Neural cell (in vitro differentiated cells): ENCODE measurements at regions not wholly inside any gene's neighbourhood (a gene's known extent, or its start where the extent isn't known, plus 50 kb on each side); places are given as distances from the start of the nearest gene placed in this dataset.

Source experiments
- H2AFZ ChIP-seq: fragments of 200-600, 300-800 bp; sonication (generic), shearing (Covaris generic); 2 replicates; pipeline ENCODE4 v1.6.0; 2014; ENCODE audit warnings: low read depth, mild to moderate bottlenecking, antibody characterized with exemption, low read length, moderate library complexity
- H3F3A ChIP-seq: fragments of 200-600 bp; shearing (Covaris generic); 2 replicates; pipeline ENCODE4 v1.6.1; 2016; ENCODE audit warnings: mild to moderate bottlenecking, moderate library complexity, mixed read lengths, antibody characterized with exemption, low read length; ENCODE audit not compliant: insufficient read depth, poor library complexity, severe bottlenecking
- H3K27ac ChIP-seq: fragments of 200-600, 300-800 bp; sonication (generic), shearing (Covaris generic); 2 replicates; pipeline ENCODE4 v1.5.1; 2014; ENCODE audit warnings: mild to moderate bottlenecking, low read length, moderate library complexity
- H3K27me3 ChIP-seq: fragments of 300-800, 200-600 bp; sonication (generic), shearing (Covaris generic); 2 replicates; pipeline ENCODE4 v1.6.0; 2014; ENCODE audit warnings: mild to moderate bottlenecking, low read depth, low read length, moderate library complexity; ENCODE audit not compliant: insufficient read depth
- H3K36me3 ChIP-seq: fragments of 300-800, 200-600 bp; sonication (generic), shearing (Covaris generic); 2 replicates; pipeline ENCODE4 v1.5.1; 2014; ENCODE audit warnings: mild to moderate bottlenecking, antibody characterized with exemption, low read length, moderate library complexity; ENCODE audit not compliant: insufficient read depth
- H3K4me2 ChIP-seq: fragments of 300-800, 200-600 bp; sonication (generic), shearing (Covaris generic); 2 replicates; pipeline ENCODE4 v1.6.0; 2014; ENCODE audit warnings: mild to moderate bottlenecking, low read length
- H3K4me3 ChIP-seq: fragments of 300-800, 200-600 bp; sonication (generic), shearing (Covaris generic); 2 replicates; pipeline ENCODE4 v1.5.1; 2014; ENCODE audit warnings: mild to moderate bottlenecking, low read length, moderate library complexity
- H3K79me2 ChIP-seq: fragments of 200-600 bp; shearing (Covaris generic); replicated peaks from 2 replicates; pipeline ENCODE4 v1.6.0; 2014; ENCODE audit warnings: mild to moderate bottlenecking, low read length, moderate library complexity; ENCODE audit not compliant: insufficient read depth
- H3K9ac ChIP-seq: fragments of 300-800, 200-600 bp; sonication (generic), shearing (Covaris generic); 2 replicates; pipeline ENCODE4 v1.6.1; 2016; ENCODE audit warnings: mild to moderate bottlenecking, low read length, mixed read lengths
- H3K9me2 ChIP-seq: fragments of 200-600 bp; shearing (Covaris generic); 2 replicates; pipeline ENCODE4 v1.6.1; 2016; ENCODE audit warnings: mild to moderate bottlenecking, low read length, mixed read lengths; ENCODE audit not compliant: insufficient read depth
- H3K9me3 ChIP-seq: fragments of 200-600, 300-800 bp; sonication (generic), shearing (Covaris generic); 2 replicates; pipeline ENCODE4 v1.6.1; 2016; ENCODE audit warnings: mild to moderate bottlenecking, mixed run types, low read length, moderate library complexity, mixed read lengths
- H4K20me1 ChIP-seq: fragments of 200-600 bp; shearing (Covaris generic); 2 replicates; pipeline ENCODE4 v1.6.1; 2016; ENCODE audit warnings: mild to moderate bottlenecking, mixed run types; ENCODE audit not compliant: insufficient read depth
- CTCF ChIP-seq: fragments of 450-650 bp; IDR thresholded peaks from 2 replicates; pipeline ENCODE4 v1.5.1; 2014; ENCODE audit warnings: antibody characterized with exemption, mild to moderate bottlenecking, moderate library complexity; ENCODE audit not compliant: poor library complexity, severe bottlenecking
- EP300 ChIP-seq: fragments of 450-650 bp; conservative IDR thresholded peaks from 2 replicates; pipeline ENCODE4 v1.6.1; 2014; ENCODE audit warnings: antibody characterized with exemption, mild to moderate bottlenecking, moderate library complexity; ENCODE audit not compliant: poor library complexity, severe bottlenecking
- EZH2 ChIP-seq: fragments of 200-600, 300-800 bp; shearing (Covaris generic), sonication (generic); IDR thresholded peaks from 2 replicates; pipeline ENCODE4 v1.6.1; 2014; ENCODE audit warnings: antibody characterized with exemption, low read length, borderline replicate concordance, mild to moderate bottlenecking; ENCODE audit not compliant: insufficient read depth, poor library complexity, severe bottlenecking
- MXI1 ChIP-seq: fragments of 450-650 bp; conservative IDR thresholded peaks from 2 replicates; pipeline ENCODE4 v1.6.1; 2014; ENCODE audit warnings: antibody characterized with exemption, mild to moderate bottlenecking; ENCODE audit not compliant: poor library complexity, severe bottlenecking
- POLR2AphosphoS5 ChIP-seq: IDR thresholded peaks from 2 replicates; pipeline ENCODE4 v1.6.1; 2012
- RAD21 ChIP-seq: fragments of 450-650 bp; conservative IDR thresholded peaks from 2 replicates; pipeline ENCODE4 v1.6.1; 2014; ENCODE audit warnings: antibody characterized with exemption, mild to moderate bottlenecking, moderate library complexity
- REST ChIP-seq: IDR thresholded peaks from 2 replicates; pipeline ENCODE4 v1.6.1; 2012; ENCODE audit warnings: borderline replicate concordance
- SMC3 ChIP-seq: fragments of 450-650 bp; conservative IDR thresholded peaks from 2 replicates; pipeline ENCODE4 v1.6.1; 2014; ENCODE audit warnings: antibody characterized with exemption, mild to moderate bottlenecking, moderate library complexity; ENCODE audit not compliant: poor library complexity
- TAF1 ChIP-seq: IDR thresholded peaks from 2 replicates; pipeline ENCODE4 v1.6.1; 2012; ENCODE audit warnings: low read depth

GRCh38 chr4:189784651-189785050 is 156.0 kb upstream of the FRG1 start:
- Histone ChIP-seq H3K9me2 (no peaks in the 10 kb centered on the region), H3K79me2 (no peaks in the 10 kb centered on the region), H2AFZ (no peak overlapping the region), H3K36me3 (no peaks in the 10 kb centered on the region), H3K27ac (no peak overlapping the region), H3K9me3 (no peaks in the 10 kb centered on the region), H3K4me2 (no peak overlapping the region), H3K4me3 (no peak overlapping the region), H3K9ac (no peak overlapping the region), H3K27me3 (no peaks in the 10 kb centered on the region), H3F3A (no peaks in the 10 kb centered on the region), H4K20me1 (no peaks in the 10 kb centered on the region)
- no peak for TF ChIP-seq RAD21
- TF ChIP-seq TAF1, result no peak
- no peak for TF ChIP-seq SMC3
- no peak for TF ChIP-seq EP300
- no peak for TF ChIP-seq POLR2AphosphoS5
- TF ChIP-seq REST, result no peak
- no peak for TF ChIP-seq CTCF
- TF ChIP-seq MXI1, result no peak
- no peak for TF ChIP-seq EZH2

- TF ChIP-seq EP300 (no peak), POLR2AphosphoS5 (no peak), REST (no peak), EZH2 (no peak), MXI1 (no peak), TAF1 (no peak), SMC3 (no peak), CTCF (no peak), RAD21 (no peak)
- no peak overlapping the region for H2AFZ ChIP-seq
- no peak overlapping the region for H3K4me2 ChIP-seq
- no peaks in the 10 kb centered on the region for H3K9me2 ChIP-seq
- no peaks in the 10 kb centered on the region for H3K9me3 ChIP-seq
- H3K27me3 ChIP-seq, result no peaks in the 10 kb centered on the region
- no peaks in the 10 kb centered on the region for H4K20me1 ChIP-seq
- H3K4me3 ChIP-seq, result no peak overlapping the region
- H3K36me3 ChIP-seq, result no peaks in the 10 kb centered on the region
- H3K27ac ChIP-seq, result no peak overlapping the region
- no peaks in the 10 kb centered on the region for H3K79me2 ChIP-seq
- H3K9ac ChIP-seq, result no peak overlapping the region
- no peaks in the 10 kb centered on the region for H3F3A ChIP-seq
Observed at GRCh38 chr4:189785257-189785656, 155.4 kb upstream of the FRG1 start.
